HT-29 (cell line): ENCODE measurements at regions not wholly inside any gene's neighbourhood (a gene's known extent, or its start where the extent isn't known, plus 50 kb on each side); places are given as distances from the start of the nearest gene placed in this dataset.

Experiments
- DNase-seq: peaks from one replicate; pipeline ENCODE4 v3.0.0-alpha.2; 2015; ENCODE audit warnings: low spot score

DNA sequence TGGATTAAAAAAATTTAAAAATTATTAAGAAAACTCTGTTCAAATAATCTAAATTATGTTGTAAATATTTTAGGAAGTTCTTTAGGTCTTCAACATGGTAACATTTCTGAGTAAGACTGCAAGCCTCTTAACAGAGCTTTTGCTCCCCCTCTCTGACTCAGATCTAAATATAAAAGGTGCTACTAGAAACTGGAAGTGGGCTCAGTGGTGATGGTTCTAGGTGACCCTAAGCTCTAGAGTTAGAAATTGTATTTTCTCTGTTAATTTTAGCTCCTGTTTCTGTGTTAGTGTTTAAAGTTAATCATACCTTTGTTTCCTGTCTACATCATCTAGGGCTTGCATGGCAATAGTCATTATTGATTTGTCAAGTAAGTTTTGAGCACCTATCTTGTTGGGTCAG is 159.9 kb upstream of the MEIS2 start:
- DNase-seq, result no peak

DNA sequence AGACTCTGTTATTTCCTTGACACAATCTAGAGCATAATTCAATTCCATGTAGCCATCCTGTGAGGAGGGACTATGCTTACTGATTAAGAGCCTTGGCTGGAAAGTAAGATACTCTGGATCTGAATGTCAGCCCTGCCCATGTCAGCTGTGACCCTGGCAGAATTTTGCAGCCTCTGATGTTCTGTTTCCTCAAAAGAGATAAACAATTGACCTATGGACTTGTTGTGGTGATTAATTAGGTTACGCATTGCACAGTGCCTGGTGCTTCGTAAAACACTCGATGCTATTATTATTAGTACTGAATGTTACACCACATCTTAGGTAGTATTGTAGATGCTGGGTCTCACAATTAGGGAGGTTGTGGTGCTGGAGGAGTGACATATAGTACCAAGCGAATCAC is 161.3 kb upstream of the MEIS2 start:
- DNase-seq, result no peak

DNA sequence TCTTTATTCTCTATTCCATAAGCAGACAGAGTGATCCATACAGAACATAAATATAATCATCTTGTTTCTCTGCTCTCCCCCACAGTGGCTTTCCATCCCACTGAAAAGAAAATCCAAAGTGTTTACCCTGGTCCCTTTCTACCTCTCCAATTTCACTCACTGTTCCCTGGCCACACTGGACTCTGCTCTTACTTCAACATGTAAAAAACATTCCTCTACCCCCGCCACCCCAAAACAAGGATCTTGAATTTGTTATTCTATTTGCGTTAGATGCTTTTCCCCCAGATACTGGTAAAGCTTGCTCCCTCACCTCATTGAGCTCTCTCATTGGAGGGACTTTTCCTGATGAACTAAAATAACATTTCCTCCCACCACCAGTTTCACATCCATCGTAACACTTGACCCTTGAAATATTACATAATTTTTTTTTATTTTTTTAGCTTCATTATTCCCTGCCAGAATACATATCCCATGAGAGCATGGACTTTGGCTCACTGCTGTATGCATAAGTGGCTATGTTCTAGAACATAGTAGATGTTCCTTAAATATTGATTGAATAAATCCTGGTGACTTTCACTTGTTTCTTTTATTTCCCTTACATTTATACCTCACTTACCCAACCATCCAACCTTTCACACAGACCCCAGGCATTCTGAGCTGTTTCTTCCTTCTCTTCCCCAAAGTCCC is 162.7 kb upstream of the MEIS2 start:
- no peak for DNase-seq

DNA sequence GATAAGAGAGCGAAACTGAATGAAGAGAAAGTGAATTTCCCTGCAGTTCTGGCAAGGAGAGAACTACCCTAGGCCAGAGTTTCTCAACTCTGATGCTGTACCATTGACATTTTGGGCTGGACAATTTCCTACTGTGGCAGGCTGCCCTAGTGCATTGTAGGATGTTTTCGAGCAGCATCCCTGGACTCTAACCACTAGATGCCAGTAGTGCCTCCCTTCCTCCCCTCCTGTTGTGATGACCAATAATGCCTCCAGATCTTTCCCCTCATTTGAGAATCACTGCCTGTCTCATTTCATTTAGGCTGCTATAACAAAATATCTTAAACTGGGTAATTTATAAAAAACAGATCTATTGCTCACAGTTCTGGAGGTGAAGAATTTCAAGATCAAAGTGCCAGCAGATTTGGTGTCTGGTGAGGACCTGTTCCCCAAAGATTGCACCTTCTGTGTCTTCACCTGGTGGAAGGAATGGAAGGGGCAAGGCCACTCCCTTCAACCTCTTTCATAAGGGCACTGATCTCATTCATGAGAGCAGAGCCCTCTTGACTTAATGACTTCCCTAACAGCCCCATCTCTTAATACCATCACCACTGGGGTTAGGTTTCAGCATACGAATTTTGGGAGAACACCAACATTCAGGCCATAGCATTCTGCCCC is 188.9 kb upstream of the MEIS2 start:
- peak; percentile 74 for DNase-seq

DNA sequence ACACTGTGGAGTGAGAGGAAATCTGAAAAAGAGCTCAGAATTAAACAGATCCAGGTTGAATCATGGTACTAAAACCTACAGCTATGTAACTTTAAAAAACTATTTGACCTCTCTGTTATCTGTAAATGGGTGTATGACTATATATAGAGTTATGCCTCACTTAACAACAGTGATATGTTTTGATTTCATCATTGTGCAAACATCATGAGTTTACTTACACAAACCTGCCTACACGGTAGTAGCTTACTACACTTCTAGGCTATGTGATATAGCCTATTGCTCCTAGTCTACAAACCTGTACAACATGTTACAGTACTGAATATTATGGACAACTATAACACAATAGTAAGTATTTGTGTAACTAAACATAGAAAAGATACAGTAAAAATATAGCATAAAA is 191.6 kb upstream of the MEIS2 start:
- DNase-seq, result no peak

DNA sequence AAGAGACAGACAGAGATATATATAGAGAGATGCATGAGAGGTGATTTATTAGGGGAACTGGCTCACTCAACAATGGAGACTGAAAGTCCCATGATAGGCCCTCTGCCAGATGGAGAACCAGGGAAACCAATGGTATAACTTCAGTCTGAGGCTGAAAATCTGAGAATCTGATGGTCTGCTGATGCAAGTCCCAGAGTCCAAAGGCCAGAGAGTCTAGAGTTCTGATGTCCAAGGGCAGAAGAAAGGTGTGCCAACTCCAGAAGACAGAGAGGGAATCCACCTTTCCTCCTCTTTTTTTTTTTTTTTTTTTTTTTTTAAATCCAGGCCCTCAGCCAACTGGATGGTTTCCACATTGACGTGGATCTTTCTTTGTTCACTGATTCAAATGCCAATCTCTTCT is 197.9 kb upstream of the MEIS2 start:
- no peak for DNase-seq

DNA sequence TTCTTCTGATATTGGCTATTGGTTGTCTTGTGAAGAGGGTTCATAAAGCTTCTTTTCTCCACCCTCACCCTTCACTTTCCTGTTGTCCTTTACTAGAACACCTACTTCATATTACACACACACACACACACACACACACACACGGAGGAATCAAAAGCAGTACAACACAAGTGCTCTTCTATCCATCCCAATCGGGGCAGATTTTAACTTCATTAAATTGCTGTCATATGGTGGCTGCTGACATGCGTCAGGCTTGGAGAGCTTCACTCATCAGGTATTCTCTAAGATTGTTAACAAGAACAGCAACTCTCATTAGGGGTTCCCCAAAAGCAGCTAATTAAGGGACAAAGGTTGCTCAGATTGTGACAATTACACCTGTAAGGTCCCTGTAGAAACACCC is 239.1 kb upstream of the MEIS2 start:
- DNase-seq, result no peak

DNA sequence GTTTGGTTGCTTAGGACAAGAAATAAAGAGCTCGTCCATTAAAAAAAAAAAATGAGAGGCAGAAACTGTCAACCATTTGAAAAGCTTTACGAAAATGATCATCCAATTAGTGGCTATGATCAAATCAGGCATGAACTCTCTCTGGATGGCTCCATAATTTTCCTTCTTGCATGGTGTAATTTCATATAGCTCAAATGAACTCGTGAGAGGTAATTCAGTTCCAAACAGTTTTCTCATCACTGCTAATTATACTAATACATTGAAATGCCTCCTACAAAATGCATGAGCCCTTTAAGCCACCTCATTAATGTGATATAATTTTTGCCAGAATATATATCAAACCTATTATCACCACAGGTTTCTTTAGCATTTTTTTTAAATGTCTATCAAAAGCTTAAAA is 239.5 kb upstream of the MEIS2 start:
- no peak for DNase-seq

DNA sequence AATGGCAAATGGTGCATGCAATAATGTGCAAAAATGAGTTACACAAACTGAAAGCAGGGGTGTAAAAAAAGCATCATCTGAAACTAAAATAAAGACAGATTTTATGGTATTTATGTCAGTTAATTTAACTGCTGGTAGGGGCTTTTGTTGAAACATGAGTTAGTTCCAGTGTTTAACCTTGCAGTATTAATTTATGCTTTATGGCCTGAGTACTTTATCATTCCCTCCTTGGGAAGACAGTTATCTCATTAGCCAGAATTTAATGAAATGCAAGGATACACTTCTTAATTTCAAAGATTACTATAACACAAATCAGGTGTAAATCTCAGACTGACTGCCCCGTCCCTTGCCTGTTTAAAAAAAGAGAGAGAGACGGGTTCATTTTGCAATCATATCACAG is 240.1 kb upstream of the MEIS2 start:
- DNase-seq, result no peak

DNA sequence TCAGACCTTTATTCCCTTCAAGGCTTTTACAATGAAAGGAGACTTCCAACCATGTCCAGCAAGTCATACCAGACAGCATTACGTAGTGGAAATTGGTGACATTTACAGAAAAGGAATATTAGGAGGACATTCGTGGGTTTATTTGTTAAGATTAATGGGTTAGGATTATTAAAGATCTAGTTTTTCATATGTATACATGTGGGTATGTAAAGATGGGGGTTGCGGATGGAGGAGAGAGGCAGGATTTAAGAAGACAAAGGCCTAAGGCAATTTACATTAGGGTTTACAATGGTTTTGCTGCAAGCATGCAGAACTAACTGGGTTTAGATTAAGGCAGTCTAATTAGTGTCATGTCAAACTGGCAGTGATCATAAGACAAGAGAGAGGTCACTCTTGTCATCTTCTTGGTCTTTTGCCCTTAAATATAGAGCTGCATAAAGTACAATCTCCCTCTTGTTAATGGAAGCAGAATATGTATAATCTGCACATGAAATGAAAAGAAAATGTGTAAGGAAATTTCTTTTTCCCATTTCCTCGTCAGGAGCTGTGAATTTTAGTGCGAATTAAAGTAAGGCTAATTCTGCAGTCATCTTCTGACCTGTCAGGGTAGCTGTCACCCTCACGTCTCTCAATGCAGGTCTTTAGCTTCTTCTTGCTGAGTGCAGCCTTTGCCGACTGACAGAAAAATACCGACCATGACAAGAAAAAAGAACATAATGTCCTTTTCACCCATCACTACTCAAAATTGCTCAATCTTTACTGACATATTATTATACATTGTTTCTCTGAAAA is 258.9 kb upstream of the MEIS2 start:
- no peak for DNase-seq

DNA sequence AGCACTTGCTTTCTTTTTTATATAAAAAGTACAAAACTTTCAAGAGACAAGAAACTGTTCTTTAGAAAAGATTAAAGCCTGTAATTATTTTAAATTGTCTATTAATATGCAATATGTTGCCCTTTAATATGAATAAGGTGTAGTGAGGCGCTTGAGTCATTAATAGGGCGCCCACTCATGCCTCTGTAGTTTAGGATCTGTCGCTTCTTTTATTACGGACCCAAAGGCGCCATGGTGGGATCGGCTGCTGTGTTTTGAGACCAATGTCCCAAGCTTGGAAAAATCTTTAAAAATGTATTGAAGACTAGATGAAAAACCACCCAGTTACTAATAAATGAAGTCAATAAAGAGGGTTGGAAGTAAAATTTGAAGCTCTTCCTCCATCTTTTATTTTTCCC is 259.5 kb upstream of the MEIS2 start:
- no peak for DNase-seq

DNA sequence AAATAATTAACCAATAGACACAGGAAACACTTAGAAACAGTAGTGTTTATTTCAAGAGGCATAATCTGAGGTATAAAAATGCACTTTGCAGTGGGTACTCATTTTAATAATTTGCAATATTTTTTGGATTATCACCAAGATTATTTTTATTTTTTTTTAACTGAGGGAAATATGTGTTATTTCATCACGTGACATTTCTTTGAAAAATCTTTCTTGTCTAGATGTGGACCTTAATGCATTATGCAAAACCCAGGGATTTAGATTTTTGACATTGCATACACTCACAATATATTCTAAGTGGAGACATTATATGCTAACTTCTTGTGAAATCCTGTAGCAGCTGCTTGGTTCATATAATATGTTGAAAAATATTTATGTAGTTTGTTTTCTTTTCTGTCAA is 260.4 kb upstream of the MEIS2 start:
- no peak for DNase-seq

DNA sequence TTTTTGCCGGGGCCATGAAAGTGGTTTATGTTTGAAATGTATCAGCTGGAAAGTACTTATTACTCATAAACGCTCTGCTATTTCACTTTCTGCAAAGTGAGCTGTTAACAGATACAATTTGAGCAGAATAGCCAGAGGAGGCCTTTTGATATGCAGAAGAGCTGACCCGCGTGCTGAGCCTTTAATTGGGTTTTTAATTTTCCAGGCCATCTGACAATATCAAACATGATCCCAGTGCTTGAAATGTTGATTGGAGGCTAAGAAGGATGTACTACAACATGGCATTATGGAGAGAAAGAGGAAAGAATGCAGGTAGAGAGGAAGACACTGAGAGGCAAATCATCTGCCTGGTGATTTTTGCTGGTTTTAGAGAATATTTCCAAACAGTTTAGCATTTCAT is 261.3 kb upstream of the MEIS2 start:
- DNase-seq, result no peak

DNA sequence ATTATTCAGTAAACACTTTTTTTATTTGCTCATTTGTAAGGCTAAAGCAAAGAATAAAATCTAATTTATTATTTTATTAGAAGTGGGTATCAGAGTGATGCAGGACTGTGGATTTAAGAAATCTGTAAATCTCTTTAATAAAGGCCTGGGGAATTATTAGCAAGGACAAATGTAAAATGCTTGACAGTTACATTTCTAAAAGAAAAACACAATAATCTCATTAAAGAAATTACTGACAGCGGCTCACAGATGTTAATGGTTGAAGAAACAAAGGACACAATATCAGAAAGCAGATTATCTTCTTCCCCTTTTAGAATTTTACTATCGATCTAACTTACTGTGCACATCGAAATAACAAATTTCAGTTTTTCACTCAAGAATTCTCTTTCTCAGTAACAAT is 262.1 kb upstream of the MEIS2 start:
- DNase-seq, result no peak

DNA sequence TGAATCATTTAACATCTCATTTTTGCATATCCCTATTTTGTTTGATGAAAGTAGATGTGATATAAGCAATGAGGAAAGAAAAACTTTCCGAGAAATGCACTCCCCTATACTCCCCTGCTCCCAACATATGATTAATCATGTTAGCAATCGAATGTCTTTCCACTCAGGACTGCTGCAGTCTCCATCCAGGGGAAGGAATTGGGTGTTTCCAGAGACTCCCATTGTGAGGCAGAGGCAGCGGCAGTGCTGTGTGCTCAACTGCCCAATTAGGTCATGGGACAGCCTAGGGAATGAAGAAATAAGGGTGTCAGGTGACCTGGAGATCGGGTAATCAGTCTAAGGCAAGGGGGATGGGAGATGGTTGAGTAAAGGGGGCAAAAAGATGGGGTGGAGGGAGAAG is 268.6 kb upstream of the MEIS2 start:
- no peak for DNase-seq

DNA sequence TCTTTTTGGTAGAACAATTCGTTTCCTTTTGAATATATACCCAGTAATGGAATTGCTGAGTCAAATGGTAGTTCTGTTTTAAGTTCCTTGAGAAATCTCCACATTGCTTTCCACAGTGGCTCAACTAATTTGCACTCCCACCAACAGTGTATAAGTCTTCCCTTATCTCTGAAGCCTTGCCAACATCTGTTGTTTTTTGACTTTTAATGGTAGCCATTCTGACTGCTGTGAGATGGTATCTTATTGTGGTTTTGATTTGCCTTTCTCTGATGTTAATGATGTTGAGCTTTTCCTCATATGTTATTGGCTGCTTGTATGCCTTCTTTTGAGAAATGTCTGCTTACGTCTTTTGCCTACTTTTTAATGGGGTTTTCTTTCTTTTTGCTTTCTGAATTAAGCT is 270.6 kb upstream of the MEIS2 start:
- DNase-seq, result no peak

DNA sequence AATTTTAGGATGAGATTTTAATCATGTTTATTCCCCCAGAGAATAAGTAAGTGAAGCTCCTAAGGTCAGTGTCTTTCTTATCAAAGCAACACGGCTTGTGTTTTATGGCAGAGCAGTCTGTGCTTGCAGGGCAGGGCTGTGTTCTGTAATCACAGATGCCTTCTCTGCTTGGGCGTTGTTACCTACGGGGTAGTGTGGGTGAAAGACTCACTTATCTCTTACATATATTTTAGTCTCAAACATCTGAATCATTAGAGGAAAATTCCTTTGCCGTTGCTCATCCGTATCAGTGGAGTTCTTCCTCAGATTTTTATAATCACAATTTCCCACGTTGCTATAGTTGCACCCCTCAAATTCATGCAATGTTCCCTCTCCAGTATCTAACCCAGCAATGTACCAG is 271.7 kb upstream of the MEIS2 start:
- DNase-seq, result no peak

DNA sequence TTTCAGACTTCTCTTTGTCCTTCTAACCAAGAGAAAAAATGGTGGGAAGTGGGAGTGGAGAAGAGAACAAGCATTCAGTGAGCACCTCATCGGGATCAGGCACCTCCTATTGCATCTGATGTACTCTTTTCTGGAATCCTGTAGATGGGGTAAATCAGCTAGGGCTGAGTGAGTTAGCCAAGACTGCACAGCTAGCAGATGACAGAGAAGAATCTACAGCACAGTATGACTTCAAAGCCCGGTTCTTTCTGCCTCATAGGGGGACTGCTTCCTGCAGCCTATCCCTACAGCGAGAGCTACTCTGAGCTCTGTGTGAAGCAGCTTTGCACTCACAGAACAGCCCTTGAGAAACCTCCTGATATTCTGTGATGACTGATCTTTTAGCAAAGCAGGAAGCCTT is 275.2 kb upstream of the MEIS2 start:
- DNase-seq, result no peak

DNA sequence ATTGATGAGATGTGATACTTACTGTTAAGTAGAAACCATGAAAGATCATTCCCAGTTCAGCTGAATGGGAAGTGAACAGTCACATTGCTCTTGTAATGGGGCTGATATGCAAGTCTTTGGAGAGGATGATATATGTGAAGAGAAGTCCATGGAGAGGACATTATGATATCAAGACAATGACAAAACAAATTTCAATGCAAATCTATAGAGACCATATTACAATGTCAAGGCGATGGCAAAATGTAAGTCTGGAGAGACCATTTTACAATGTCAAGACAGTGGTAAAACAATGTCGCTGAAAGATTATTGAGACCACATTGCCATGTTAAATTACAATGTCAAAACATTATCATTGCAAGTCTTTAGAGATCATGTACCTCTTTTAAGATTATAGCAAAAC is 277.1 kb upstream of the MEIS2 start:
- no peak for DNase-seq

DNA sequence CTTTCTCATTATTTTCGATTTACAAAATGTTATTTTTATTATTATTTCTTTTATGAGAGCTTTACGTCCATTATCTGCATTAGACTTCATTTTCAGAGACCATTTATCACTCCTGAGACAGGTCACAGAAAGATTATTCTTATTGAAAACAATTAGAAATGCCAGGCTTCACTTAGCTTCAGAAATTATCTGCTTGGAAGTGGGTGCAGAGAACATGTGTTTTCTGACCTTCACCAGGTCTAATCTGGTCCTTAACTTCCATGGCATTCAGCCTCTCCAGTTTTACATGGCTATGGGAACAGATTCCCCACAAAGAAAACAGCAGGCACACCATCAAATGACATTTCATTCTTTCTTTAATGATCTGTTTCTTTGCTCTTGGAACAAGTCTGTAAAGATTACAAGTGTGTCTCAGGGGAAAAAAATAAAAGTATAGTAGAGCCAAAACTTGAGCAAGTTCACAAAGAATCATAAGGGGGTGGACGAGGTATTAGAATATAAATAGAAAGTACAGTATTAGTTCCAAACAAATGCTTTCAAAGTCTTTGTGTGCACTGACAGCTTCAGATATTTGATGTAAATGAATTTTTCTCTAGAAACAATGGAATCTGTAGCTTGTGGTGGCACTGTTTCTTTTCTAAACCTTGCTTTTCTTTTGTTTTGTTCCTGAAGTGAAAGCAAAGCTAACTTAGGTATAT is 294.2 kb upstream of the MEIS2 start:
- DNase-seq, result no peak

DNA sequence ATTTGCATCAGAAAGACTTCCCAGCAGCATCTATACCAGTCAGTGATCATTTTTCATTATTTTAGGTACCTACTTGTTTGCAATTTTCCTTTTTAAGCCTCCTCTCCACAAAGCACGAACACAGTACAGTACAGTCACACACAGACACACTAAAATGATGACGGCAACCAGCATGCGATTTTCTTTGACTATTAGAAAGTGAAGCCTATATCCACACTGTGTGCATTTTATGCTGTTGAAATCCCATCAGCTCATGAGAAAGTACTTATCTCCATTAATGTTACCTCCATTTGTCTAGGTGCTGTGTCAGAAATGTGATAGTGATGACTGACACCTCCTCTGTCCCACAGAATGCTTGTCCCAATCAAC is 294.7 kb upstream of the MEIS2 start:
- DNase-seq, result no peak

DNA sequence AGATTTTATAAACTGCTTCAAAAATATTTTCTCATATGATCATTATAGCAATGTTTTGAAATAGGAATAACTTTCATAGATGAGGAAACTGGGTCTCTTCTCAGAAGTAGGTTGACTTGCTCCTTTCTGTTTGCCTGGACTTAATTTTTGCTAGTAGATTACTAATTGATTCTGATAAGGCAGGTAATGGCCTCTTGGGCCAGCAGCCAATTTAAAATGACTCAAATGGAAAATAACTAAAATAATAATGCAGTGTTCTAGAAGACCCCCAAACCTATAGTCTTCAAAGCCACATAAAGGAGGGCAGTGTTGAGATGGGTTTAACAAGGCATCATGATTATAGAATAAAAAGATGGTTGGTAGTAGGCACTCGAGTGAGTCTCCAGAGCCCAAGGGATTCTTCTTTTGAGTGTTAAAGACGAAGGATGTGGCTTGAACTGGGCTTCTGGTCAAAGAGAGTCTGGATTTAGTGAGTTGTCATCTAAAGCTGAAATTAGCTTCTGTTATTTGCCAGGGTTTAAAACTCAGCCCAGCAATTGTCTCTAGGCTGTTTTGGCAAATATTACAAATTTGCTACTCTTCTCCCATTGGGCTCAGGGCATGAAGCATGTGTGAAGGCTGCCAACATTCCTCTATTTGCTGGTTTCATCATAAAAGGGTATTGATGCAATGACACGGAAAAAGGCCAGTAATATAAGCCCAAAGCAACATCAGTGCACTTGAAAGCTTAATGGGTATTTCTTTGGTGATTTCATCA is 297.1 kb upstream of the MEIS2 start:
- DNase-seq, result no peak
